Natural killer cell (primary cell): ENCODE measurements at regions not wholly inside any gene's neighbourhood (a gene's known extent, or its start where the extent isn't known, plus 50 kb on each side); places are given as distances from the start of the nearest gene placed in this dataset.

Experiments used
- ATAC-seq, 3 donors: fragments of 150-1000 bp in 2 of 3; fragments of 200-7000 bp in 1 of 3; cut with Tn5 transposase; 1 replicate in 1 of 3; 2 replicates in 2 of 3; pipeline ENCODE4 v1.10.0; 2021; ENCODE audit warnings: mild to moderate bottlenecking in 2 of 3, moderate library complexity in 2 of 3
- DNase-seq, 2 donors: peaks; one replicate each; pipeline versions ENCODE4 v3.0.0 to v3.0.0-alpha.2; 2013 to 2021; ENCODE audit warnings: mixed read lengths in 1 of 2
- H3K27ac ChIP-seq: one replicate; pipeline ENCODE4 v1.5.1; 2013; ENCODE audit warnings: mild to moderate bottlenecking, low read length
- H3K27me3 ChIP-seq: one replicate; pipeline ENCODE4 v1.6.1; 2013; ENCODE audit warnings: low read length; ENCODE audit not compliant: control insufficient read depth, insufficient read depth
- H3K36me3 ChIP-seq: one replicate; pipeline ENCODE4 v1.6.1; 2013; ENCODE audit warnings: low read length; ENCODE audit not compliant: control insufficient read depth, insufficient read depth
- H3K4me1 ChIP-seq: one replicate; pipeline ENCODE4 v1.6.1; 2013; ENCODE audit warnings: low read length; ENCODE audit not compliant: control insufficient read depth, insufficient read depth
- H3K4me3 ChIP-seq: one replicate; pipeline ENCODE4 v1.5.1; 2013; ENCODE audit warnings: low read length
- H3K9me3 ChIP-seq: one replicate; pipeline ENCODE4 v1.6.1; 2013; ENCODE audit warnings: low read length; ENCODE audit not compliant: control insufficient read depth, insufficient read depth
- H3K27ac Mint-ChIP-seq, 2 donors: one replicate each; pipeline ENCODE4 v1.8.0; 2022; ENCODE audit warnings: mild to moderate bottlenecking in 2 of 2, mixed read lengths in 2 of 2, moderate library complexity in 1 of 2
- H3K27me3 Mint-ChIP-seq, 2 donors: one replicate each; pipeline ENCODE4 v1.8.0; 2022; ENCODE audit warnings: low read depth in 2 of 2, mixed read lengths in 2 of 2
- H3K36me3 Mint-ChIP-seq: one replicate; pipeline ENCODE4 v1.8.0; 2022; ENCODE audit warnings: mixed read lengths
- H3K4me1 Mint-ChIP-seq, 2 donors: one replicate each; pipeline ENCODE4 v1.8.0; 2022; ENCODE audit warnings: mixed read lengths in 2 of 2
- H3K4me3 Mint-ChIP-seq: one replicate; pipeline ENCODE4 v1.8.0; 2022; ENCODE audit warnings: mild to moderate bottlenecking, moderate library complexity, mixed read lengths
- H3K9me3 Mint-ChIP-seq, 2 donors: one replicate each; pipeline ENCODE4 v1.8.0; 2022; ENCODE audit warnings: mixed read lengths in 2 of 2
- CTCF ChIP-seq: fragments of 200-600 bp; IDR thresholded peaks from one replicate; pipeline ENCODE4 v1.8.0; 2022; ENCODE audit warnings: antibody characterized with exemption
- WGBS: methylation state at CpG from one replicate; pipeline ENCODE4 v1.1.7; 2013; ENCODE audit warnings: missing lambda C conversion rate; ENCODE audit not compliant: insufficient coverage; 5-methylcytosine and 5-hydroxymethylcytosine counted together
- intact Hi-C: fragments of 100-400 bp; cut with micrococcal nuclease; formaldehyde crosslinking; loops from one replicate; pipeline ENCODE4 v1.14.2; 2022

GRCh38 chr11:127713226-127713625 is 712.7 kb upstream of the KIRREL3 start:
- TF ChIP-seq CTCF: no peak
- peaks cover 0 to 5% of the 10 kb centered on the region in 2 donors for H3K27me3 Mint-ChIP-seq
- no peak overlapping the region for H3K27ac Mint-ChIP-seq
- intact Hi-C loops: no loop called here
- Histone ChIP-seq H3K4me1 (no peaks in the 10 kb centered on the region), H3K4me3 (no peak overlapping the region), H3K27me3 (no peaks in the 10 kb centered on the region), H3K36me3 (no peaks in the 10 kb centered on the region), H3K27ac (no peak overlapping the region), H3K9me3 (peaks cover 3% of the 10 kb centered on the region)
- no peaks in the 10 kb centered on the region for H3K36me3 Mint-ChIP-seq
- H3K4me1 Mint-ChIP-seq: no peaks in the 10 kb centered on the region
- peaks cover 0 to under 1% of the 10 kb centered on the region in 2 donors for H3K9me3 Mint-ChIP-seq
- WGBS: 94% methylated on average over 1 of the region's 2 CpGs
- no peak overlapping the region for H3K4me3 Mint-ChIP-seq
- DNase-seq: no peak
- no peak for ATAC-seq

GRCh38 chr11:127711748-127712147 is 711.2 kb upstream of the KIRREL3 start:
- Histone ChIP-seq H3K9me3 (peaks cover 3% of the 10 kb centered on the region), H3K4me1 (no peaks in the 10 kb centered on the region), H3K36me3 (no peaks in the 10 kb centered on the region), H3K4me3 (no peak overlapping the region), H3K27ac (no peak overlapping the region), H3K27me3 (no peaks in the 10 kb centered on the region)
- H3K9me3 Mint-ChIP-seq: peaks cover 0 to 2% of the 10 kb centered on the region in 2 donors
- ATAC-seq (no peak), DNase-seq (no peak)
- no peaks in the 10 kb centered on the region for H3K4me1 Mint-ChIP-seq
- no peak overlapping the region for H3K27ac Mint-ChIP-seq
- no peak overlapping the region for H3K4me3 Mint-ChIP-seq
- no peaks in the 10 kb centered on the region for H3K36me3 Mint-ChIP-seq
- no peak for TF ChIP-seq CTCF
- peaks cover 0 to 3% of the 10 kb centered on the region in 2 donors for H3K27me3 Mint-ChIP-seq
- intact Hi-C loops: no loop called here
- WGBS: 89% methylated on average over 6 of the region's 6 CpGs

DNA sequence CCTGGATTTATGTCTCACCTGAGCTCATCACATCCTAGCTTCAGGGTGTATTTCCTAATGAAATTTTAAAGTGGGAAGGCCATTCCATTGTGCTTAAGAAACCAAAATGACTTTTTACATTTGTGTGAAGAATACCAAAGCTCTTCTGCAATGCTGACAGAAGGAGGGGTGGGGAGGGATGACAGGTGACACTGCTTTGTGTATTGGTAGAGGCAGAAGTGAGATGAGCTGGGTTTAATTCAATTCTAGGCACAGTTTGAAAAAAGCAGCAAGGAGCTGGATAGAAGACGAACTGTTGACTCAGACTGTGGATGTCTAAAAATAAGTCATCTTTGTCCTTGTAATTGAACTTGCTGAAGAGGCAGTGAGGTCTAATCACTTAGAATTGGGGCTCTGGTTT is 710.3 kb upstream of the KIRREL3 start:
- DNase-seq: no peak
- H3K4me1 Mint-ChIP-seq: no peaks in the 10 kb centered on the region
- intact Hi-C loops: no loop called here
- Histone ChIP-seq H3K27ac (no peak overlapping the region), H3K4me3 (no peak overlapping the region), H3K36me3 (no peaks in the 10 kb centered on the region), H3K27me3 (no peaks in the 10 kb centered on the region), H3K9me3 (peaks cover 3% of the 10 kb centered on the region), H3K4me1 (no peaks in the 10 kb centered on the region)
- no peak for ATAC-seq
- no peak for TF ChIP-seq CTCF
- H3K27me3 Mint-ChIP-seq: peaks cover 0 to 3% of the 10 kb centered on the region in 2 donors
- no peak overlapping the region for H3K4me3 Mint-ChIP-seq
- peaks cover 0 to 2% of the 10 kb centered on the region in 2 donors for H3K9me3 Mint-ChIP-seq
- no peak overlapping the region for H3K27ac Mint-ChIP-seq
- 81% methylated on average over 1 of the region's 1 CpG for WGBS
- no peaks in the 10 kb centered on the region for H3K36me3 Mint-ChIP-seq

DNA sequence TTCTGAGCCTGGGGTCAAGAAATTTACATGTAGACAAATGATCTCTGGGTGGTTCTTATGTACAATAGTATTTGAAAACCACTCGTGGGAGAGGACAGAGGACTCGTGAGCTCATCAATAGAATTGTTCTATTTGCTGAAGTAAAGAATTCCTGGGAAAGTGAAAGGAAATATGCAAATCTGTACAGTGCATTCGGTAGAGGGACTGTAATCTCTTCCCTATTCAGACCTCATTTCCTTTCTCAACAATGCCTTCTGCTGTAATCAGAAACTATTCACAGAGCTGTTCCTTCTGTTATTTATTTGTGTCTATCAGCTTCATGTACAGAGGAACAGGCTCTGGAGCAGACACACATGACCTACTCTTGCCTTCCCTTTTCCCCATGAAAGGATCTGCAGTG is 709.4 kb upstream of the KIRREL3 start:
- no peaks in the 10 kb centered on the region for H3K36me3 Mint-ChIP-seq
- no peak for TF ChIP-seq CTCF
- H3K9me3 Mint-ChIP-seq: peaks cover 0 to 2% of the 10 kb centered on the region in 2 donors
- peaks cover 0 to 3% of the 10 kb centered on the region in 2 donors for H3K27me3 Mint-ChIP-seq
- H3K36me3 ChIP-seq: no peaks in the 10 kb centered on the region
- H3K27ac Mint-ChIP-seq: no peak overlapping the region
- H3K4me3 ChIP-seq: no peak overlapping the region
- H3K4me1 Mint-ChIP-seq: no peaks in the 10 kb centered on the region
- no peak overlapping the region for H3K4me3 Mint-ChIP-seq
- no peak overlapping the region for H3K27ac ChIP-seq
- no peaks in the 10 kb centered on the region for H3K4me1 ChIP-seq
- ATAC-seq (no peak), DNase-seq (no peak)
- H3K9me3 ChIP-seq: peaks cover 3% of the 10 kb centered on the region
- intact Hi-C loops: no loop called here
- no peaks in the 10 kb centered on the region for H3K27me3 ChIP-seq
- WGBS: 58% methylated on average over 2 of the region's 3 CpGs
